Osteoblast (primary cell): ENCODE measurements at regions not wholly inside any gene's neighbourhood (a gene's known extent, or its start where the extent isn't known, plus 50 kb on each side); places are given as distances from the start of the nearest gene placed in this dataset.

Experiments
- DNase-seq: peaks from one replicate; pipeline ENCODE4 v3.0.0; 2011; ENCODE audit warnings: low spot score, mixed read lengths; ENCODE audit not compliant: insufficient read length; ENCODE audit errors: missing footprints
- H2AFZ ChIP-seq: 2 replicates; pipeline ENCODE4 v1.6.0; 2011; ENCODE audit warnings: mild to moderate bottlenecking, low read length
- H3K27ac ChIP-seq: 2 replicates; pipeline ENCODE4 v1.5.1; 2011; ENCODE audit warnings: mild to moderate bottlenecking, low read depth, low read length, moderate library complexity
- H3K27me3 ChIP-seq: 2 replicates; pipeline ENCODE4 v1.6.0; 2012; ENCODE audit warnings: mild to moderate bottlenecking, control low read depth, inconsistent platforms, low read length, moderate library complexity; ENCODE audit not compliant: insufficient read depth
- H3K36me3 ChIP-seq: 2 replicates; pipeline ENCODE4 v1.5.1; 2011; ENCODE audit warnings: mild to moderate bottlenecking, low read length, control low read depth, moderate library complexity; ENCODE audit not compliant: insufficient read depth
- H3K4me1 ChIP-seq: 2 replicates; pipeline ENCODE4 v1.5.1; 2011; ENCODE audit warnings: mild to moderate bottlenecking, low read length, control low read depth, moderate library complexity; ENCODE audit not compliant: insufficient read depth
- H3K4me2 ChIP-seq: 2 replicates; pipeline ENCODE4 v1.6.0; 2011; ENCODE audit warnings: mild to moderate bottlenecking, low read length; ENCODE audit not compliant: insufficient read depth
- H3K4me3 ChIP-seq: fragments of 200-600 bp; sonication (generic); 3 replicates; pipeline ENCODE4 v1.5.1; 2012; ENCODE audit warnings: mild to moderate bottlenecking, low read length, inconsistent platforms; ENCODE audit not compliant: insufficient read depth
- H3K79me2 ChIP-seq: 2 replicates; pipeline ENCODE4 v1.6.0; 2012; ENCODE audit warnings: mild to moderate bottlenecking, low read length, control low read depth, inconsistent platforms; ENCODE audit not compliant: insufficient read depth
- H3K9me3 ChIP-seq: 2 replicates; pipeline ENCODE4 v1.5.1; 2011; ENCODE audit warnings: low read depth, low read length, control low read depth
- H4K20me1 ChIP-seq: 2 replicates; pipeline ENCODE4 v1.6.0; 2012; ENCODE audit warnings: mild to moderate bottlenecking, low read length, control low read depth; ENCODE audit not compliant: insufficient read depth
- TF ChIP-seq, protein P1 (sequence below): IDR thresholded peaks from 2 replicates; pipeline ENCODE4 v1.5.1; 2011; ENCODE audit warnings: mild to moderate bottlenecking, low read depth, low read length, moderate library complexity; ENCODE audit errors: extremely low read depth

DNA sequence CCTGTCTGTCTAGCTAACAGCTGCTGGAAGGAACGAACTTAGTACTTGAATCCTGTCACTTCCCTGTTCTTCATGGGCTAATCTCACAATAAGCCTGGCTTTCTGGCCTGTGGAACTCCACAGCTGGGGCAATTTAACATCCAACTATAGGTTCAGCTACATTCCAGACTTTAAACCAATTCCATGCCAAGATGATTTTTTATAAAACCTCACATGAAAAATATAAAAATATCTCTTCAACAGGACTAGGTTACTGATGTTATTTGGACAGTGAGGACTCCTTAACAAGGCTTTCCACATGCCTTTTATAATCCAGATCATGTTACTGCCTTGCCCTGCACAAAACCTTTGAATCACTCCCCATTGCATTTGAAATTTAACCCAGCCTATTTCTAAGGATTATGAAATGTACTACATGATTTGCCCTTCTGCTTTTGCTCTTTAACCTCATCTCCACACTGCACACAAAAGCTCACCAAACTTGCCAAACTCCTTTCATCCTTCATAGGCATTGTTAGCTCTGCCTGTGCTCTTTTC is 863.2 kb upstream of the CHAC2 start:
- no peak overlapping the region for H3K27ac ChIP-seq
- H3K79me2 ChIP-seq, result no peaks in the 10 kb centered on the region
- no peak for DNase-seq

DNA sequence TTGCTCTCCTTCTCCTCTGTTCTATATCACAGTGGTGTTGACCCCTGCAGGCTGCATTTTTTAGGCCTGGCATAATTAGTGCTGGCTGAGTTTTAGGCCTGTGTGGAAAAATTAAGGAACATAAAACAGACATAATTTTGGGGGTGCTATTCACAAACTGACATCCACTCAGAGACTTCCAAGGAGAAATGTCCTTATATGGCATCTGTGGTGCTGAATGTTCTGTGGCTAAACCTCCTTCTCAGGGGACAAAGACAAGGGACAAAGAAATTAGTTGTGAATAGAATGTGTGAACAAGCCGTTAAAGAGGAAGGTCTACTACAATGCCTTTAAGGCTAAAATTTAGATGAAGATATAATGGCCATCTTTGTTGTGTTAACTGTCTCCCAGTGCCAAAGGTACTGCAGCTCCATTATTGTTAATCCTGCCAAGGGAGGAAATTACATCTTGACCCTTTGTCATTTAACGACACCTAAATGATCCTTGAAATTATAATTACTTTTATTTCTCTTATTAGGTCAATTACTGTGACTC is 870.0 kb upstream of the CHAC2 start:
- TF ChIP-seq, protein P1, sequence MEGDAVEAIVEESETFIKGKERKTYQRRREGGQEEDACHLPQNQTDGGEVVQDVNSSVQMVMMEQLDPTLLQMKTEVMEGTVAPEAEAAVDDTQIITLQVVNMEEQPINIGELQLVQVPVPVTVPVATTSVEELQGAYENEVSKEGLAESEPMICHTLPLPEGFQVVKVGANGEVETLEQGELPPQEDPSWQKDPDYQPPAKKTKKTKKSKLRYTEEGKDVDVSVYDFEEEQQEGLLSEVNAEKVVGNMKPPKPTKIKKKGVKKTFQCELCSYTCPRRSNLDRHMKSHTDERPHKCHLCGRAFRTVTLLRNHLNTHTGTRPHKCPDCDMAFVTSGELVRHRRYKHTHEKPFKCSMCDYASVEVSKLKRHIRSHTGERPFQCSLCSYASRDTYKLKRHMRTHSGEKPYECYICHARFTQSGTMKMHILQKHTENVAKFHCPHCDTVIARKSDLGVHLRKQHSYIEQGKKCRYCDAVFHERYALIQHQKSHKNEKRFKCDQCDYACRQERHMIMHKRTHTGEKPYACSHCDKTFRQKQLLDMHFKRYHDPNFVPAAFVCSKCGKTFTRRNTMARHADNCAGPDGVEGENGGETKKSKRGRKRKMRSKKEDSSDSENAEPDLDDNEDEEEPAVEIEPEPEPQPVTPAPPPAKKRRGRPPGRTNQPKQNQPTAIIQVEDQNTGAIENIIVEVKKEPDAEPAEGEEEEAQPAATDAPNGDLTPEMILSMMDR, result no peak
- Histone ChIP-seq H3K27me3 (no peaks in the 10 kb centered on the region), H4K20me1 (no peaks in the 10 kb centered on the region)

More for the DNA sequence above, 863.2 kb upstream of the CHAC2 start:
- Histone ChIP-seq H3K4me3 (no peak overlapping the region), H4K20me1 (no peaks in the 10 kb centered on the region), H3K4me1 (no peaks in the 10 kb centered on the region), H3K27me3 (no peaks in the 10 kb centered on the region), H3K9me3 (no peaks in the 10 kb centered on the region), H3K36me3 (no peaks in the 10 kb centered on the region), H2AFZ (no peak overlapping the region), H3K4me2 (no peak overlapping the region)
- TF ChIP-seq, protein P1, result no peak

DNA sequence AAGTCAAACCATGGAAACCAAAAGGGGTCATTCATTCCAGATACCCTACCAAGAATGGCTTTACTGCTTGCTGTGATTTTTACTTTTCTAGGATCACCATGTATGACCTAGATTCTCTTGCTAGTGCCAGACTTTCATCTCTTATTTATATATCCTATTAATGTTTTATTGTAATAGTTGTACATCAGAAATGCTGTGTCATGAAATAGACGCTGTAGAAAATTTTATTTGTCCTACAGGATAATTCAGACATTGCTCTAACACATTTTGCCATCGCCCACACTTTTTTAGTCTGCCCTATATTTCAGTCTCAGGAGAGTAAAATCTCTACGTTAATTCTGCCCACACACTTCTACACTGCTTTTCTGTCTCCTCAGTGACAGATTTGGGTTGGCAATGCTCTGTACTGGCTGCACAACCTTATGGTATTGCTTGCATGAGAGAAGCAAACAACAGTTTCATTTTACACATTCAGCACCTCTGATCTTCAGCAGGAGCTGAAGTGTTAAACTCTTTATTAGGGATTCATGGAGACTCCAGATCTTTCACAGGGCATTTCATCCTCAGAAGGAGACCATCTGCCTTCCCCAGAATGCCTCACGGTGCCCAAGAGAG is 871.8 kb upstream of the CHAC2 start:
- Histone ChIP-seq H3K79me2 (no peaks in the 10 kb centered on the region), H3K4me2 (no peak overlapping the region), H4K20me1 (no peaks in the 10 kb centered on the region), H3K4me1 (no peaks in the 10 kb centered on the region), H3K27ac (no peak overlapping the region), H2AFZ (no peak overlapping the region), H3K9me3 (no peaks in the 10 kb centered on the region), H3K27me3 (no peaks in the 10 kb centered on the region), H3K36me3 (no peaks in the 10 kb centered on the region), H3K4me3 (no peak overlapping the region)
- TF ChIP-seq, protein P1, result no peak
- DNase-seq, result no peak

More for the DNA sequence above, 870.0 kb upstream of the CHAC2 start:
- H3K4me3 ChIP-seq, result no peak overlapping the region
- no peaks in the 10 kb centered on the region for H3K79me2 ChIP-seq
- no peaks in the 10 kb centered on the region for H3K9me3 ChIP-seq
- no peaks in the 10 kb centered on the region for H3K4me1 ChIP-seq
- no peak overlapping the region for H3K4me2 ChIP-seq
- no peaks in the 10 kb centered on the region for H3K36me3 ChIP-seq
- no peak for DNase-seq
- no peak overlapping the region for H3K27ac ChIP-seq
- no peak overlapping the region for H2AFZ ChIP-seq

DNA sequence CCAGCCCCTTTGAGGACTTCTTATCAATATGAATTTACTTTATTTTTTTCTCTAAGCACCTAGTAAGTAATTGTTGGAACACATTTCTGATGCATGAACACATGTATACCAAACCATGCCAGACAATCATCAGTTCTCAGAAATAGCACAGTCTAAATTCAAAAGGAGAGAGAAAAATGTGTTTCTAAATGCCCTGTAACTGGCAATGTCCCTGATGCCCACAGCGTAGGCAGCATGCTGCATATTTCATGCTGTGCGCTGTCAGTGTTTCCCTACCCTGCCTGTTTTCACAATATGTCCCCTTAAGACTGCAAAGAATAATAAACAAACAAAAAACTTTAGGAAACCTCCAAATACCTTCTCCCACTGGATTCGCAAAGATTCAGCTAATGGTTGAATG is 881.0 kb upstream of the CHAC2 start:
- H3K4me2 ChIP-seq, result no peak overlapping the region
- TF ChIP-seq, protein P1, result no peak
- H3K27me3 ChIP-seq, result no peaks in the 10 kb centered on the region
- H3K36me3 ChIP-seq, result no peaks in the 10 kb centered on the region
- H3K4me1 ChIP-seq, result no peaks in the 10 kb centered on the region
- DNase-seq, result no peak
- no peaks in the 10 kb centered on the region for H3K9me3 ChIP-seq
- H3K4me3 ChIP-seq, result no peak overlapping the region
- no peak overlapping the region for H3K27ac ChIP-seq
- H3K79me2 ChIP-seq, result no peaks in the 10 kb centered on the region
- no peak overlapping the region for H2AFZ ChIP-seq
- H4K20me1 ChIP-seq, result no peaks in the 10 kb centered on the region
